ENCODE measurements at regions not wholly inside any gene's neighbourhood (a gene's known extent, or its start where the extent isn't known, plus 50 kb on each side); places are given as distances from the start of the nearest gene placed in this dataset.

DNA sequence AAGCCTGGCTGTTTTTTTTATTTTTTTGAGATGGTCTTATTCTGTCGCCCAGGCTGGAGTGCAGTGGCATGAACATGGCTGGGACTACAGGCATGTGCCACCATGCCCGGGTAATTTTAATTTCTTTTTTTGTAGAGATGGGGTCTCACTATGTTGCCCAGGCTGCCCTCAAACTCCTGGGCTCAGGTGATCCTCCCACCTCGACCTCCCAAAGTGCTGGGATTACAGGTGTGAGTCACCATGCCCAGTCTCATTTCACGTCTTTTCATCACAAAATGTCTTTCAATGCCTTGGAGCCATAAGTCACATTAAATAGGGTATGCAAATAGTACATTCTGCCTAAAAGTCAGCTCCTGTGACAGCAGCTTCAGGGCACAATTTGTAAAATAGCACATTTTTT lies 52.8 kb downstream of the SOX2 start:
- DNase-seq (ENCODE audit: low read depth) = no peak

- no peak for DNase-seq (ENCODE audit: low read depth)
These were observed 58.6 kb downstream of the SOX2 start for GRCh38 chr3:181770296-181770695.

DNA sequence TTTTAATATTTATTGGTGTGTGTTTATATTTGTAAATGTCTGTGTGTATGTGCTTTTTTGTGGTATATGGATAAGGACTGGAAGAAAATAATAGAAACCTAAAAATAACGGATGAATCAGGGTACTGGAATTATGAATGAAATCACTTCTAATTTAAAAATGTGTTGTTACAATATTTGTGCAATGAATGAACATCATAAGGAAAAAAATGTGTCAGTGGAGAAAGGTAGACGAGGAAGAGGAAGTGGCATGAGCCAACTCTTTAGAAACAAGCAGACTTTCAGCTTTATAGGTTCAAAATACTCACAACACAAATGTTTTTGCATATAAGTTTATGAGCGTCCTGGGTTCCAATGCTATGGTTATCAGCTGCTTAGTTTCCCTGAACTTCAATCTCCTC lies 59.4 kb downstream of the SOX2 start:
- DNase-seq (ENCODE audit: low read depth) = no peak

DNA sequence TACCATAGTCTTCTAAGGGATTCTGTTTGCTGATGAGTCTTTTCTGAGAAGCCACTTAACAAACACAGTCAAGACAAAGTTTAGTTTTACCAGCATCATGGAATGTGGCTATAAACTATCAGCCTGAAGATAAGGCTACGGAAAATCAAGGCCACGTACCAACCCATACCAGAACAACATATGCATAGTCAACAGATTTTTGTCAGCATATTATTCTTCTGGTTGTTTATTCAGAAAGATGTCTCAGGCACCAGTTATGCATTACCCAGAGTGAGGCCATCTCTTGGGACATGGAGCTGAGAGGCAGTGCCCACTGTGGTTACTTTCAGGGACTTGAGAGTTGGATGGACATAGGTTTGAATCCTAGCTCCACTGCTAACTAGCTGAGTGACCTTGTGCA lies 60.4 kb downstream of the SOX2 start:
- DNase-seq (ENCODE audit: low read depth) = no peak

DNA sequence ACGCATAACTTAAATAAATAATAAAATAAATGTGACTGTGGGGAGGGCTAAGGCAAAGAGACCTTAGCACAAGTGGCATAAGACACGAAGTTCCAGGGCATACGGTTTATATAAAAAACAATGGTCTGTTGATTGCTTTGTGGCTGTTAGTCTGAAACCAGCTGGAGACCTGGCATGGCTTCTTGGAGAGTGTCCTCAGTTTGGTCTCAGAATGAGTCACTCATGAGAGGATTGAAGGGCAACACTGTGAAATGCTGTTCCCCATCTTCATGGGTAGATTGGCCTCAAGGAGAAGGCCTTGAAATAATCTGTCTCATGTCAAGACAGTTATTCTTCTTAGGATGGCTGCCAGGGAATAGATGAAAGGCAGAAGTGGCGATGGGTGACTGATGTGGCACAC lies 62.2 kb downstream of the SOX2 start:
- DNase-seq (ENCODE audit: low read depth) = no peak

DNA sequence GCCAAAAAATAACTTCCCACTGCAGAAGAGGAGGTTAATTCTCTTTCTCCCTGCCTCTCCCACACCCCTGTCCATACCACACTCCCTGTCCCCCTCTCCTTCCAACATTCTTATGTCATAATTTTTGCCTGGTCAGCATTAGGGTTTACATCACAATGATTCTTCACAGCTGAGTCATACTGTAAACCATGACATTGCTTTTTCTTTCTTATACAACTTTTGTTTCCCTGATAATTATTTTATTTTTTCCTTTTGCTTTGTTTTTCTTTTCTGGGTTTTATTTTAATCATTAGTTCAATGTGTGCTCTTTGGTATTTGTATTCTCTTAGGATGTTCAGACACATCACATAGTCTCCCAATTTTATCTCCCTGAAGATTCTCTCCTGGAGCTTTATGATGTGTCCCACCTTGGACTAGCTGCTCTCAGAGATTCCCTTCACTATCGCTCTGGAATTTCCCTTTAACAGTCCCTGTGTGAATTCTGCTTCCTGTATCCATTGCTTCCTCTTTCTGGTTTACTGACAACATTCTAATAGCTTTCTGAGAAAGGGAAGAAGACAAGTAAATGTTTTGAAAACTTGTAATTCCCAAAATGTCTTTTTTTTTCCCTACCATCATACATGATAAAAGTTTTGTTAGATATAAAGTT lies 70.7 kb downstream of the SOX2 start:
- DNase-seq (ENCODE audit: low read depth) = no peak

- DNase-seq (ENCODE audit: low read depth) = no peak
These were observed 78.8 kb downstream of the SOX2 start for GRCh38 chr3:181790561-181790960.

DNA sequence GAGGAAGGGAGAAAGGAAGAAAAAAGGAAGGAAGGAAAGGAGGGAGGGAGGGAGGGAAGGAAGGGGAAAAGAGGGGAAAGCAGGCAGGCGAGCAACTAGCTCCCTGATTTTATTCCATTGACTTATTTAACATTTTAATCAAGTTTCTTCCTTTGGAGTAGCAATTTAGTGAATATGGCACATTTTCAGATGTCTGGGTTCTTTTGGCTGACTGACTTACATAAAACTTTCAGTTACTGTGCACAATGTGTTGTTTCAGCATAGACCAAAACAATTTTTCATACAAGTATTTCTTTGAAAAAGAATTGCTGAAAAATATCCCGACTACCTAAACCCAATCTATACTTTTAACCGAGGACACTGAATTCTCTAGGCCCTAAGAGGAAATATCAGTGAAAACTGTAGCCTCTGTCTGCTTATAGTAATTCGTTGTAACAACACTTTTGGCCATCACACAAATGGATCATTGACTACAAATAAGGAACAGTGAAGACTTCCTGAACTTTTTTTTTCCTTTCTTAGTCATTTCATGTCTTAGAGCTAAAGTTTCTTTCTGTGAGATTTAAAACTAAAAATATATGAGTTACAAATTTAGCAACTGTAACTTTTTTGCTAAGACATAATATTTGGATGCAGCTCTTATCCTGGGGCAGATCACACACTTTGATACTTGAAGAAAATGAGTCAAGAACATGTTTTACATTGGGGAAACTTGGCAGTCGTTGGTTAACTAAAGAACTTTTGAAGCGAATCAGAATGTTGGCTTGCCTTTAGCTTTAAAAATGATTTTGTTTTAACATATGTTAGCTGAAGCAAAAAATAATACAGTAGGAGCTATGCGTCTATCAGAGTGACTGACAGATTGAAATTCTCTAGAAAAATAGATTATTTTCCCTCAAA lies 79.6 kb downstream of the SOX2 start:
- no peak for DNase-seq (ENCODE audit: low read depth)

DNA sequence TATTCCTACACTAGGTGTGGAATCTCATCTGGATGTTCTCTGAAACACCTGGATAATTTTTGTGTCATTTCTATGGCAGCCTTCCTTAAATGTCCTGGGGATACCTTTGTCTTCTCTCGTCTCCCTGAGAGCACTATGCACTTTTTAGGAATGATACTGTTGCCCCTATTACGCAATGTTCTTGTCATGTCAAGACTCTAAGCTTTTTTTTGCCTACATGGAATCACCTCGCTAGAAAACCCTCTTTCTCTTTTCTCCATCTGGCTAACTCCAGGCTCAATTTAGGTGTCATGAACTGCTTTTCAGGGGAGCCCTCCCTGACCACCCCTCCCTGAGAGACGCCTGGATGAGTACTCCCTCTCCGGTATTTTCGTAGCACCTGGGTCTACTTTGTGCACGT lies 81.3 kb downstream of the SOX2 start:
- no peak for DNase-seq (ENCODE audit: low read depth)

- no peak for DNase-seq (ENCODE audit: low read depth)
These were observed 82.5 kb downstream of the SOX2 start for GRCh38 chr3:181794011-181794790.

DNA sequence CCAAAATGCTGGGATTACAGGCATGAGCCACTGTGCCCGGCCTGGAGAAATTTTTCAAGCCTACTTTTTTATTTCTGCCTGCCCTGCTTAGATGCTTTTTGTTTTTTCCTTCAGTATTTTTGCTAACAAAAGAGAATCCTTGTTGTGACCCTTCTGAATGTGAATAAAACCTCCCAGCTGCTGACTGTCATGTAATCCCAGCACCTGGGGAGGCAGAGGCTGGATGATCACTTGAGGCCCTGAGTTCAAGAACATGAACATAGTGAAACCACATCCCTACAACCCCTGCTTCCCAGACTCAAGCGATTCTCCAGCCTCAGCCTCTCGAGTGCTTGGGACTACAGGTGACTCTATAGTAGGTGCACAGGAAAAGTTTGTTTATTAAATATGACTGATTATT lies 84.9 kb downstream of the SOX2 start:
- no peak for DNase-seq (ENCODE audit: low read depth)

DNA sequence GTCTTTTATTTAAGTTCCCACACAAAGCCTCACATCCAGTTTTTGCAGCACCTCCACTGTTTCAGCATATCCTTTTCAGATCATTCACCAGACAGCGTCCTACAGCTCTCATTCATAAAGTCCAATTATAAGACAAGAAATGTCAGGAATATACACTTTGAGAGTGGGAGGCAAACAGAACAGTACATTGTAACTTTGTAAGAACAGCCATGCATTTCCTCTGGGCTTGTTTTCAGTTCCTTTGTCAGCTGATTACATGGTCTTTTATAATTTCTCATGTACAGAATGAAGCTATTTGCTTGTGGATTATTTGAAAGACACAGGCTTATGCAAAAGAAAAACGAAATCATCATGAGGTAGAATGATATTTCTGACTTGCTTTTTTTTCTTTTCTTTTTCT lies 85.7 kb downstream of the SOX2 start:
- DNase-seq (ENCODE audit: low read depth) = no peak

- DNase-seq (ENCODE audit: low read depth) = no peak
These were observed 94.0 kb downstream of the SOX2 start for GRCh38 chr3:181805703-181806102.

DNA sequence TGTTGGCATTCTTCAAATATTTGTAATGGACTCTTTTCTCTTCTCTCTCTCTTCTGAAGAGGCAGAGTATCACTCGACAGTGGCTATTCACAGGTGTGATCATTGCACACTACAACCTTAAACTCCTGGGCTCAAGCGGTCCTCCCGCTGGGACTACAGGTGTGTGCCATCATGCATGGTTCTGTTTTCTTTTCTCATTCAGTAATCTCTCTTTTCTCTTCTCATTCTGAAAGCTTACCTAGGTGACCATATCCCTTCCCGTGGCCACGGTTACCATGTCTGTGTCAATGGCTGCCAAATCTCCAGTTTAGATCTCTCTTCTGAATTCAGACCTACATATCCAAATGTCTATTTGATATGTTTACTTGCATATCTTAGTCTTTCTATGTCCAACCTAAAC lies 96.3 kb downstream of the SOX2 start:
- no peak for DNase-seq (ENCODE audit: low read depth)

DNA sequence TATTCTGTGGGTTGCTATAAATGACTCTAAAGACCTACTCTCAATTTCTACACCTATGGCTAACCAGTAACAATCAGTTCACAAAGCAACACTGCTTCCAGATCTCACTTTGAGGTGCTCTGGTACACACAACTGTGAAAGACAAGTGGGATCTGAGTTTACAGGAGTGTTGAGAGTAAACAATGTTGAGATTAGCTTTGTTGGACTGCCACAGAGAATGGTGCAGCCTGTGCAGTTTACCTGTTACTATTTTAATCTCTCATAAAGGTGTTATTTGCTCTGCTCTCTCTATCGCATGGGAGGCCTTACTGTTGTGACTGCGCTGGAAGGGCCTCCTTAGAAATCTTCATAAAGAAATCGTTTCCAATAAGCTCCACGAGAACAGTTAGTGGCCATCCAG lies 112.0 kb downstream of the SOX2 start:
- no peak for DNase-seq (ENCODE audit: low read depth)

- DNase-seq (ENCODE audit: low read depth) = no peak
These were observed 113.2 kb downstream of the SOX2 start for GRCh38 chr3:181824961-181825360.

GRCh38 chr3:181839039-181839915 lies 127.6 kb downstream of the SOX2 start:
- no peak for DNase-seq (ENCODE audit: low read depth)

DNA sequence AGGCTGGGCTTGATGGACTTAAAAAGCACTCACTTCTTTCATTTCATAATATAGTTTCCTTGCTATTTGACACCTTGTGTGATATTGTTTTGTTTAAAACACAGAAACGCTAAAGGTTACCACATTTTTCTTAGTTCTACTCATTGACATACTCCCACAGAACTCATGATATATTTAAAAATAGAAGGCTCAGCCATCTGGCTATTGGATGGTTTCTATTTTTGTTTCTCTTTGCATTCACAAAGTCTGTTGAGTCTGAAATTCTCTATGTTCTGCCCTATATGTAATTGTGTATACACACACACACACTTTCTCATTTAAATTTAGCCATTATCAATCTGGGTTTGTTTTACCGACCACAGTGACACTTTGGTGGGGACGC lies 128.2 kb downstream of the SOX2 start:
- no peak for DNase-seq (ENCODE audit: low read depth)

DNA sequence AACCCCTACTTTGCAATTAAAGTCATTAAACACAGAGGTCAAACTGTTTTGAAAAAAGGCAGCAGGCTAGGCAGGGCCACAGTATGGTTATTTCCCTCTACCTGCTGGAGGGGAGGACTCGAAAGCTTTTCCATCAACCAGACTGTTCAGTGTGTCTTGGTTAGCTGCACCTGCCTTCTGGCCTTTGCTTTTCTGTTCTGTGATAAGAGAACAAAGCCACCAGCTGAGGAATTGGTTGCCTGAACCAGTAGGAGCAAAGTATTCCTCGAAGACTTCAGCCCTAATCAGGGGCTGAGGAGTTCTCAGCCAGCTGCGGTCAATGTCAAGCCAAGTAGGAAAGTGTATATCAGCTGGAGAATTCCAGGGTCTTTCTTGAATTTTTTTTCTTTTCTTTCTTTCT lies 132.5 kb downstream of the SOX2 start:
- DNase-seq (ENCODE audit: low read depth) = no peak

DNA sequence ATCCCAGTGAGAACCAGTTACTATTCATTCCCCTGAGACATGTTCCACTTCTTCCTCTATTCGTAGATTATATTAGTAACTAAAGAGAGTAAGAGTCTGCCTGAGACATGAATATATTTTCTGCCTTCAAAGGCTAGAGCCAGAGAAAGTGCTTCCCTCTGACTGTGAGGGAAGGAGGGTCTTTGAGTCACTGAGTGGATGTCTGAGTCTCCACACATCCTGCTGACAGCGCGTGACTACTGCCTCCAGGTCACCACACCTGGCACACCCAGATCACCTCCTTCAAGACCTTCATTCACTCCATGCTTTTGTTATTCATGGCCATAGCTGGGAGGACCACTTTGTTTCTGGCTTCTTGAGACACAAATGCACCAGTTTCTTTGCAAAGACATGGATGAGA lies 135.6 kb downstream of the SOX2 start:
- no peak for DNase-seq (ENCODE audit: low read depth)

- no peak for DNase-seq (ENCODE audit: low read depth)
These were observed 139.3 kb downstream of the SOX2 start for GRCh38 chr3:181851063-181851462.

GRCh38 chr3:181855825-181856224 lies 144.1 kb downstream of the SOX2 start:
- DNase-seq (ENCODE audit: low read depth) = no peak

Measured in GM04504 (cell line).